CD8-positive, alpha-beta memory T cell (primary cell): ENCODE measurements at regions not wholly inside any gene's neighbourhood (a gene's known extent, or its start where the extent isn't known, plus 50 kb on each side); places are given as distances from the start of the nearest gene placed in this dataset.

Experiments
- CTCF ChIA-PET: fragments of 350-600 bp; sonication (Branson Sonifier 250); formaldehyde crosslinking; loops from one replicate; lab custom pipeline; 2021; ENCODE audit warnings: antibody characterized with exemption; lab: Charles Lee
- POLR2A ChIA-PET: fragments of 350-600 bp; sonication (Branson Sonifier 250); formaldehyde crosslinking; loops from one replicate; lab custom pipeline; 2021; ENCODE audit warnings: antibody characterized with exemption; lab: Charles Lee
- DNase-seq, 5 donors: peaks; one replicate each; pipeline versions ENCODE4 v3.0.0 to v3.0.0-alpha.2; 2020 to 2022; ENCODE audit warnings: mixed read lengths in 1 of 5
- H3K27ac ChIP-seq: one replicate; pipeline ENCODE4 v1.7.0; 2013; ENCODE audit warnings: low read depth, mild to moderate bottlenecking, low read length, moderate library complexity
- H3K27me3 ChIP-seq: 2 replicates; pipeline ENCODE4 v1.7.0; 2013; ENCODE audit warnings: low read length, mild to moderate bottlenecking; ENCODE audit not compliant: insufficient read depth, poor library complexity, severe bottlenecking
- H3K36me3 ChIP-seq: 2 replicates; pipeline ENCODE4 v1.7.0; 2013; ENCODE audit warnings: mild to moderate bottlenecking, low read length, moderate library complexity; ENCODE audit not compliant: insufficient read depth
- H3K4me1 ChIP-seq: 2 replicates; pipeline ENCODE4 v1.7.0; 2013; ENCODE audit warnings: mild to moderate bottlenecking, low read length, moderate library complexity; ENCODE audit not compliant: insufficient read depth
- H3K4me3 ChIP-seq: 2 replicates; pipeline ENCODE4 v1.7.0; 2013; ENCODE audit warnings: mild to moderate bottlenecking, low read length
- H3K9me3 ChIP-seq: 2 replicates; pipeline ENCODE4 v1.7.0; 2013; ENCODE audit warnings: mild to moderate bottlenecking, low read length
- H3K27ac Mint-ChIP-seq, 8 donors: one replicate each; pipeline ENCODE4 v1.8.0; 2020 to 2021; ENCODE audit warnings: mixed read lengths in 8 of 8, mild to moderate bottlenecking in 6 of 8, inconsistent platforms in 3 of 8, moderate library complexity in 3 of 8
- H3K27me3 Mint-ChIP-seq, 2 donors: one replicate each; pipeline ENCODE4 v1.8.0; 2020 to 2021; ENCODE audit warnings: mixed read lengths in 2 of 2, mild to moderate bottlenecking in 1 of 2, moderate library complexity in 1 of 2
- H3K36me3 Mint-ChIP-seq, 3 donors: one replicate each; pipeline ENCODE4 v1.8.0; 2020 to 2021; ENCODE audit warnings: mixed read lengths in 3 of 3, inconsistent platforms in 1 of 3, mild to moderate bottlenecking in 1 of 3
- H3K4me1 Mint-ChIP-seq, 3 donors: one replicate each; pipeline ENCODE4 v1.8.0; 2020 to 2021; ENCODE audit warnings: mixed read lengths in 3 of 3, inconsistent platforms in 1 of 3, mild to moderate bottlenecking in 1 of 3
- H3K4me3 Mint-ChIP-seq, 7 donors: one replicate each; pipeline ENCODE4 v1.8.0; 2020 to 2021; ENCODE audit warnings: mixed read lengths in 7 of 7, mild to moderate bottlenecking in 6 of 7, moderate library complexity in 4 of 7, inconsistent platforms in 2 of 7
- H3K9me3 Mint-ChIP-seq, 5 donors: one replicate each; pipeline ENCODE4 v1.8.0; 2020 to 2022; ENCODE audit warnings: mixed read lengths in 5 of 5, mild to moderate bottlenecking in 3 of 5, moderate library complexity in 2 of 5, inconsistent platforms in 1 of 5

DNA sequence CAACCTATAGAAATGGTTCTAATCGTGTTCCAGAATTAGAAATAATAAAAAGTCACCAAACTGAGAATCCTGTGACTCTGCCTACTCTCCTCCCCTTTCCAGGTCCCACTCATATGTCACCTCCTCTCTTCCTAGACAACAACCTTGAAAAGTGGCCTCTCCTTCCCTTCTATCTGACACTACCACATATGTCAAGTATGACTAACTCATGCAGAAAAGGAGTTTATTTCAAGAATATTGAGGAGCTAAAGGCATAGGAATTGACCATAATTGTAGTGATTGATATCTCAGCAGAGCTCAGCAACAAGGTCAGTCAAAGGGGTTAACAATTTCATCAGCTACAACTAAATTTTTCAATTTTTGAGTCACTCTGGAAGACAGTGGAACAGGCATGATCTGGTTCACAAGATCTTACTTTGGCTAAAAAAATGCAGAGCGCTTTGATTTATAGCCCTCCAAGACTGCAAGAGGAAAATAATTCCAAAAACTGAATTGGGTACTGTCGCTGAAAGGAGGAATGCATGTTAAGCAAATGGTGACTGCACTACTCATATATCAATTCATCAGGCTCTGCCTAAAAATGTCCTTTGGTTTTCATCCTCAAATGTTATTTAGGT, 160.6 kb upstream of the ARHGEF26 start:
- peaks cover 0 to 3% (median 0%) of the 10 kb centered on the region in 5 donors for H3K9me3 Mint-ChIP-seq
- no peaks in the 10 kb centered on the region for H3K36me3 ChIP-seq
- ChIA-PET POLR2A (no interaction called here), CTCF (no interaction called here)
- no peaks in the 10 kb centered on the region for H3K27me3 Mint-ChIP-seq
- no peak for DNase-seq
- H3K4me1 Mint-ChIP-seq = no peaks in the 10 kb centered on the region
- H3K4me3 ChIP-seq = no peak overlapping the region
- no peak overlapping the region for H3K4me3 Mint-ChIP-seq
- H3K9me3 ChIP-seq = no peaks in the 10 kb centered on the region
- no peak overlapping the region for H3K27ac Mint-ChIP-seq
- H3K4me1 ChIP-seq = no peaks in the 10 kb centered on the region
- H3K36me3 Mint-ChIP-seq = no peaks in the 10 kb centered on the region
- H3K27ac ChIP-seq = no peak overlapping the region
- no peaks in the 10 kb centered on the region for H3K27me3 ChIP-seq

DNA sequence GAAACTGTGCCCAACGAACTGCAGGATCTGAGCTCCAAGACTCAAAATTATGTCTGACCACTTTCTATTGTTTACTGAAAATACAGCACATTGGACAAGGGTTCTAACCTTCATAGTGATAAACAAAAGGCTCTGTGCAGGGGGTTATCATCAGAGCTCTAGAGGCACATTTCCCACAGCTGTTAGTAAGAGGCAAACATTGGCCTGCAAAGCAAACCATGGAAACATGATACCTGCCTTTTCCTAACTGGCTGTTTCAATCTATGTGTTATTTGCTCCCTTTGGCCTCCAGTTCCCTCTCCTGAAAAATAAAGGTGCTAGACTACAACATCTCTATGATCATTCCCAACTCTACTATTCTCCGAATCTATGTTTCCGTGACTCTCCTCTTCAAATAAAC, 159.7 kb upstream of the ARHGEF26 start:
- Histone ChIP-seq H3K4me1 (no peaks in the 10 kb centered on the region), H3K27ac (no peak overlapping the region), H3K27me3 (no peaks in the 10 kb centered on the region), H3K36me3 (no peaks in the 10 kb centered on the region), H3K9me3 (no peaks in the 10 kb centered on the region), H3K4me3 (no peak overlapping the region)
- Mint-ChIP-seq H3K27me3 (no peaks in the 10 kb centered on the region), H3K9me3 (peaks cover 0 to 3% (median 0%) of the 10 kb centered on the region in 5 donors), H3K27ac (no peak overlapping the region), H3K36me3 (no peaks in the 10 kb centered on the region), H3K4me3 (no peak overlapping the region), H3K4me1 (no peaks in the 10 kb centered on the region)
- DNase-seq = no peak
- CTCF ChIA-PET = no interaction called here
- POLR2A ChIA-PET = no interaction called here

DNA sequence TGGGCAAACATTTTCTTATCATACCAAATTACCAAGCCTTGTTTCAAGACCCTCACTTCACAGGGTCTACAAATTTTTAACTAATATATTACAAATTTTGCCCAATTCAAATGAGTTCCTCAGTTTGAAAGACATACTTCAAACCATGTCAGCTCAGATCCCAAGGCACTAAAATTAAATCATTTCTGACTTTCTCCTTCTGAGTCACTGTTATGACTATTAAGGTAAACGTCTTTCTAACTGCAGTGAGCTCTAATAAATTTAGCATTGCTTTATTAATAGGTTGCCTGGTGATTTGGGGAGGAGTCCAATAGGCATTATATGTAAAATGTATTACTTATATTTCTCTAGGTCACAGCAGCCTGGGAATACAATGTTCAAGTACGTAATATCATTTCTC, 158.2 kb upstream of the ARHGEF26 start:
- Mint-ChIP-seq H3K4me1 (no peaks in the 10 kb centered on the region), H3K36me3 (no peaks in the 10 kb centered on the region), H3K27ac (no peak overlapping the region), H3K27me3 (peaks cover under 1 to 1% of the 10 kb centered on the region in 2 donors), H3K4me3 (no peak overlapping the region), H3K9me3 (peaks cover 0 to 3% (median 0%) of the 10 kb centered on the region in 5 donors)
- DNase-seq = no peak
- no peaks in the 10 kb centered on the region for H3K27me3 ChIP-seq
- no peaks in the 10 kb centered on the region for H3K36me3 ChIP-seq
- H3K27ac ChIP-seq = no peak overlapping the region
- no peaks in the 10 kb centered on the region for H3K9me3 ChIP-seq
- no peak overlapping the region for H3K4me3 ChIP-seq
- CTCF ChIA-PET = no interaction called here
- H3K4me1 ChIP-seq = no peaks in the 10 kb centered on the region
- POLR2A ChIA-PET = no interaction called here

DNA sequence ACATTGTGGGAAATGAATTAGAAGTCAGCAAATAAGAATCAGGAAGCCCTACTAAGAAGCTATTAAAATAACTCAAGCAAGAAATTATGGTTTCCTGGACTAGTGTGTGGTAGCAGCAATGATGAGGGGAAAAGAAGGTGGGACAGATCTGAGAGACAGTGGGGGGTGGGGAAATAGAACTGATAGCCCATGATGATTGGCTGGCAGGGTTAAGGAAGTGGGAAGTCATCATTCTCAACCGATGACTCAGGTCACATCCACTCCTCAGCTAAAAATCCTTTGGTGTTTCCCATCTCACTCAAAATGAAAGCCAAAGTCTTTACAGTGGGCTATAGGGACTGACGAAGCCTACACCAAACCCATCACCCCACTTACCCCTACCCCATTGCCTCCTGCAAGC, 153.9 kb upstream of the ARHGEF26 start:
- no peak for DNase-seq
- POLR2A ChIA-PET = no interaction called here
- Mint-ChIP-seq H3K27ac (no peak overlapping the region), H3K36me3 (no peaks in the 10 kb centered on the region), H3K27me3 (peaks cover 3 to 4% of the 10 kb centered on the region in 2 donors), H3K4me3 (no peak overlapping the region), H3K9me3 (peaks cover 0 to 3% (median 0%) of the 10 kb centered on the region in 5 donors), H3K4me1 (no peaks in the 10 kb centered on the region)
- Histone ChIP-seq H3K4me1 (no peaks in the 10 kb centered on the region), H3K9me3 (no peaks in the 10 kb centered on the region), H3K27ac (no peak overlapping the region), H3K27me3 (no peaks in the 10 kb centered on the region), H3K4me3 (no peak overlapping the region), H3K36me3 (no peaks in the 10 kb centered on the region)
- CTCF ChIA-PET = no interaction called here

DNA sequence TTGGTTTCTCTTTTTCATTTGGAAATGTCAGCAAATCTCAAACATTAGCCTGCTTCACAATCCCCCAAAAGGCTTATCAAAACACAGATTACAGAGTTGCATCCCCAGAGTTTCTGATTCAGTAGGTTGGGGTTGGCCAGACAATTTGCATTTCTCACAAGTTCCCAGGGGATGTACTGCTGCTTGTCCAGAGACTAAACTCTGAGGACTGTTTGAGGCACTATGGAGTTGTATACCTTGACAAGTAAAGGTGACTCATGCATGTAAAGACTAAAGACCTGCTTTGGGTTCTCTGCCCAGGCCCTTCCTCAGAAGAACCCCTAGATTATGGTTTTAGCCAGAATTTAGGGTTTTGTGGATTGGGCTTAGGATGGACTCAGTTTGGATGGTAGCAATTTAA, 151.1 kb upstream of the ARHGEF26 start:
- POLR2A ChIA-PET = no interaction called here
- peaks cover 3 to 4% of the 10 kb centered on the region in 2 donors for H3K27me3 Mint-ChIP-seq
- H3K27ac Mint-ChIP-seq = no peak overlapping the region
- no peak overlapping the region for H3K4me3 Mint-ChIP-seq
- no peak for DNase-seq
- no peaks in the 10 kb centered on the region for H3K36me3 Mint-ChIP-seq
- Histone ChIP-seq H3K4me3 (no peak overlapping the region), H3K27me3 (no peaks in the 10 kb centered on the region), H3K27ac (no peak overlapping the region), H3K36me3 (no peaks in the 10 kb centered on the region), H3K4me1 (no peaks in the 10 kb centered on the region), H3K9me3 (no peaks in the 10 kb centered on the region)
- CTCF ChIA-PET = interaction anchor here (1.2 kb wide), 1 partner anchor 945 kb away, joined by 3 read pairs; no protein-coding TSS in a partner anchor
- peaks cover 0 to 2% (median 0%) of the 10 kb centered on the region in 5 donors for H3K9me3 Mint-ChIP-seq
- no peaks in the 10 kb centered on the region for H3K4me1 Mint-ChIP-seq

DNA sequence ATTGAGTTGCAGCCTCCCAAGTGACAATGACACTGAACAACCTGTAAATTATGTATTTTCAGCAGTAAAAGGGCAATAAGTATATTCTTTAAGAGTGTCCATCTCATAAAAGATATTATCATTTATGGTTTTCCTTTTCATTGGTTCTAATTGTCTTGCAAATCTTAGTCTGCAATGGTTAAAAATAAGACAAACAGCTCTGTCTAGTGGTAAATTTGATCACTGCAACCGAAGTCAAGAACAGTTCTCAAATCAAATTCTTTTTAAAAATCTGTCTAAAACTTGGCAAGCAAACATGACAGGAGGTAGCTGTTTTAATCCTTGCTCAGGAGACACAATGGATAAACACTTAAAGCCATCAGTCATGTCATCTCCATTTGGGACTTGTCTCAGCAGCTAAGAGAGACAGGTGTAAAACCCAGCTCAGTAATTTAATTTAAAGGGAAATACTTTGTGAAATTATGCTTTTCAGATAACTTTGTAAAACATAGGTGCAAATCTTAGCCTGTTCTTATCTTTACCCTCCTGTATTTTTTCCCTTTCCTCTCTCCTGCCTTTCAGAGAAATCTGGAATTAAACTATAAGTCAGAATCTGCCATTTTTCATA, 150.3 kb upstream of the ARHGEF26 start:
- Mint-ChIP-seq H3K4me1 (no peaks in the 10 kb centered on the region), H3K27me3 (peaks cover 3 to 6% of the 10 kb centered on the region in 2 donors), H3K9me3 (no peaks in the 10 kb centered on the region), H3K36me3 (no peaks in the 10 kb centered on the region), H3K4me3 (no peak overlapping the region), H3K27ac (no peak overlapping the region)
- DNase-seq = no peak
- H3K9me3 ChIP-seq = no peaks in the 10 kb centered on the region
- H3K4me1 ChIP-seq = no peaks in the 10 kb centered on the region
- CTCF ChIA-PET = interaction anchor here (1.2 kb wide), 1 partner anchor 946 kb away, joined by 3 read pairs; no protein-coding TSS in a partner anchor
- no peak overlapping the region for H3K27ac ChIP-seq
- H3K27me3 ChIP-seq = no peaks in the 10 kb centered on the region
- no peaks in the 10 kb centered on the region for H3K36me3 ChIP-seq
- no peak overlapping the region for H3K4me3 ChIP-seq
- POLR2A ChIA-PET = no interaction called here

DNA sequence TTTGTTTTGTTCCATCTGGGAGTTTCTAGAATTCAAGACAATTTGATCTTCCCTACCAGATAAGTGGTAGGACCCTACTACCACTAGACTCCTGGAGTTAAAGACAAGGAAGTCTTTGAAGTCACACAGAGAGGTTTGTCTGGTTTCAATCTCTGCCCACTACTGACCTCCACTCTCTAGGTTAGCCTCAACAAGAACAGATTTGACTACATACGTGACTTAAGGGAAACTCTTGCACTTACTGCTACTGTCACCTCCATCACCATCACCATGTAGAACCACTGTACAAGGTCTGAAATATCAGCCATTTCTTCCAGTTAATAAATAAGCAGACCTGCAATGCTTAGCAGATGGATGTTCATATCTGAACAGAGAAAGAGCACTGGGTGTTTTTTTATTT, 148.3 kb upstream of the ARHGEF26 start:
- H3K4me3 ChIP-seq = no peak overlapping the region
- DNase-seq = no peak
- H3K27ac Mint-ChIP-seq = no peak overlapping the region
- CTCF ChIA-PET = no interaction called here
- H3K36me3 Mint-ChIP-seq = no peaks in the 10 kb centered on the region
- H3K27me3 Mint-ChIP-seq = peaks cover 3 to 8% of the 10 kb centered on the region in 2 donors
- H3K4me3 Mint-ChIP-seq = no peak overlapping the region
- no peaks in the 10 kb centered on the region for H3K4me1 Mint-ChIP-seq
- H3K27ac ChIP-seq = no peak overlapping the region
- H3K9me3 Mint-ChIP-seq = no peaks in the 10 kb centered on the region
- H3K36me3 ChIP-seq = no peaks in the 10 kb centered on the region
- H3K4me1 ChIP-seq = no peaks in the 10 kb centered on the region
- H3K9me3 ChIP-seq = no peaks in the 10 kb centered on the region
- H3K27me3 ChIP-seq = no peaks in the 10 kb centered on the region
- POLR2A ChIA-PET = no interaction called here

DNA sequence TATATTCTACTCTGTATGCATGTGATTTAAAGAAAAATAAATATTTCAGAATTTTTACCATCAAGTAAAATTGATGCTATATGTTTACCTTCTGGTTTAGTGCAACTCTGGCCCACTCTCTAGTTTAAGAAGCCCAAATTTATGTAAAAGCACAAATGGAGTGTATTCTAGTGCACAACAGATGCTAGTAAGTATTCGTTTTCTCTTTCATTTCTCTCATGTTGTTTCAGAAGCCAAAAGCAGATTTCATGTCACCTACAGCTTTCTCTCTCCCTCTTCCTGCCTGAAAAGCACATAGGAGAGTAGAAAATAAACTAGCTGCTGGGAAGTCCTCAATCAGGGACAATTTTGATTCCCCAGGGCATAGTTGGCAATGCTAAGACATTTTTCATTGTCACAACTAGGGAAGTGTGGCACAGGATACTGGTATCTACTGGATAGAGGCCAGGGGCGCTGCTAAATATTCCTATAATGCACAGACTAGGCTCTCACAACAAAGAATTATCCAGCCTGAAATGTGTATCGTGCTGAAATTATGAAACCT, 147.4 kb upstream of the ARHGEF26 start:
- H3K27ac ChIP-seq = no peak overlapping the region
- H3K36me3 Mint-ChIP-seq = no peaks in the 10 kb centered on the region
- no peak overlapping the region for H3K4me3 Mint-ChIP-seq
- no peaks in the 10 kb centered on the region for H3K4me1 Mint-ChIP-seq
- CTCF ChIA-PET = no interaction called here
- POLR2A ChIA-PET = no interaction called here
- H3K9me3 ChIP-seq = no peaks in the 10 kb centered on the region
- no peaks in the 10 kb centered on the region for H3K9me3 Mint-ChIP-seq
- peaks cover 0 to 4% of the 10 kb centered on the region in 2 donors for H3K27me3 Mint-ChIP-seq
- DNase-seq = no peak
- H3K27ac Mint-ChIP-seq = no peak overlapping the region
- H3K27me3 ChIP-seq = no peaks in the 10 kb centered on the region
- H3K4me3 ChIP-seq = no peak overlapping the region
- H3K36me3 ChIP-seq = no peaks in the 10 kb centered on the region
- no peaks in the 10 kb centered on the region for H3K4me1 ChIP-seq
